GM12878 (cell line): ENCODE measurements at regions not wholly inside any gene's neighbourhood (a gene's known extent, or its start where the extent isn't known, plus 50 kb on each side); places are given as distances from the start of the nearest gene placed in this dataset.

Experiments used
- ATAC-seq: fragments of 200-7000 bp; cut with Tn5 transposase; 3 replicates; pipeline ENCODE4 v1.9.1; 2020; ENCODE audit warnings: mild to moderate bottlenecking, moderate library complexity
- BruUV-seq: library from RNA; stranded (reverse); fragments of 400-500 nt; replicated peaks from 2 replicates; lab custom pipeline; 2021; lab: Mats Ljungman, UMichigan
- CTCF ChIA-PET: fragments of 300-600 bp; sonication (Branson Sonifier 250); formaldehyde crosslinking; extraction: SDS; loops from one replicate; lab custom pipeline; 2021; ENCODE audit warnings: inconsistent platforms; lab: Yijun Ruan, JAX
- POLR2A ChIA-PET: fragments of 350-600 bp; formaldehyde crosslinking; extraction: SDS; loops from one replicate; lab custom pipeline; 2021; ENCODE audit warnings: inconsistent platforms; lab: Charles Lee
- RAD21 ChIA-PET: fragments of 300-600 bp; sonication (Branson Sonifier 250); formaldehyde crosslinking; loops from one replicate; lab custom pipeline; 2023; ENCODE audit warnings: antibody characterized with exemption; ENCODE audit not compliant: unreplicated experiment; lab: Charles Lee
- SMC1A ChIA-PET: fragments of 300-600 bp; sonication (Branson Sonifier 250); formaldehyde crosslinking; loops from one replicate; lab custom pipeline; 2023; ENCODE audit not compliant: unreplicated experiment, uncharacterized antibody; lab: Charles Lee
- DNase-seq: peaks from one replicate; pipeline ENCODE4 v3.0.0-alpha.2; 2011; ENCODE audit warnings: low read depth, low spot score
- FAIRE-seq: peaks from 3 replicates; lab custom pipeline; 2011; peaks lifted over from hg19 to GRCh38; lab: Jason Lieb, UNC
- H2AFZ ChIP-seq: 2 replicates; pipeline ENCODE4 v1.6.0; 2011; ENCODE audit warnings: low read depth, low read length, control low read depth; ENCODE audit not compliant: control insufficient read depth
- H3K27ac ChIP-seq: 2 replicates; pipeline ENCODE4 v1.5.1; 2011; ENCODE audit warnings: control low read depth; ENCODE audit not compliant: control insufficient read depth, insufficient read depth
- H3K27me3 ChIP-seq, 2 experiments: replicated peaks in 1 of 2; 2 replicates each; pipeline versions ENCODE4 v1.6.0 to v1.6.1; 2011; ENCODE audit warnings: low read length in 1 of 2; ENCODE audit not compliant: control insufficient read depth in 2 of 2, insufficient read depth in 2 of 2
- H3K36me3 ChIP-seq, 2 experiments: 2 replicates each; pipeline ENCODE4 v1.5.1; 2011; ENCODE audit warnings: low read length in 1 of 2; ENCODE audit not compliant: control insufficient read depth in 2 of 2, insufficient read depth in 2 of 2
- H3K4me1 ChIP-seq: 2 replicates; pipeline ENCODE4 v1.6.1; 2011; ENCODE audit warnings: mild to moderate bottlenecking, low read length, moderate library complexity, mixed read lengths; ENCODE audit not compliant: control insufficient read depth, insufficient read depth
- H3K4me2 ChIP-seq: 2 replicates; pipeline ENCODE4 v1.6.0; 2011; ENCODE audit warnings: control low read depth; ENCODE audit not compliant: control insufficient read depth, insufficient read depth
- H3K4me3 ChIP-seq: fragments of 200-600 bp; sonication (generic); 2 replicates; pipeline ENCODE4 v1.5.1; 2016
- H3K79me2 ChIP-seq: 2 replicates; pipeline ENCODE4 v1.6.0; 2011; ENCODE audit warnings: low read length; ENCODE audit not compliant: control insufficient read depth, insufficient read depth
- H3K9ac ChIP-seq: 2 replicates; pipeline ENCODE4 v1.8.0; 2011; ENCODE audit warnings: low read length, control low read depth, mixed read lengths; ENCODE audit not compliant: control insufficient read depth, insufficient read depth
- H3K9me3 ChIP-seq: replicated peaks from 3 replicates; pipeline ENCODE4 v1.5.1; 2011; ENCODE audit warnings: mild to moderate bottlenecking, low read length; ENCODE audit not compliant: control insufficient read depth, insufficient read depth
- H4K20me1 ChIP-seq: 2 replicates; pipeline ENCODE4 v1.6.0; 2011; ENCODE audit not compliant: control insufficient read depth, insufficient read depth
- BCL3 ChIP-seq: IDR thresholded peaks from 2 replicates; pipeline ENCODE4 v1.6.1; 2011; ENCODE audit warnings: borderline replicate concordance, low read depth, mild to moderate bottlenecking, moderate library complexity, low read length; ENCODE audit not compliant: insufficient read depth, poor library complexity, severe bottlenecking
- E4F1 ChIP-seq: fragments of 450-650 bp; IDR thresholded peaks from 2 replicates; pipeline ENCODE4 v1.6.1; 2018; ENCODE audit warnings: borderline replicate concordance, mild to moderate bottlenecking; ENCODE audit not compliant: partially characterized antibody
- HDGF ChIP-seq: fragments of 450-650 bp; IDR thresholded peaks from 2 replicates; pipeline ENCODE4 v1.6.1; 2016; ENCODE audit warnings: antibody characterized with exemption
- KDM1A ChIP-seq: fragments of 200-600 bp; sonication (generic); IDR thresholded peaks from 2 replicates; pipeline ENCODE4 v1.6.1; 2016; ENCODE audit warnings: borderline replicate concordance
- MEF2A ChIP-seq: IDR thresholded peaks from 2 replicates; pipeline ENCODE4 v1.6.1; 2011; ENCODE audit warnings: low read depth, mild to moderate bottlenecking, low read length, moderate library complexity; ENCODE audit not compliant: insufficient read depth
- NR2C2 ChIP-seq: IDR thresholded peaks from 2 replicates; pipeline ENCODE4 v1.6.1; 2011; ENCODE audit warnings: borderline replicate concordance, low read depth; ENCODE audit not compliant: control insufficient read depth, insufficient read length
- NRF1 ChIP-seq: conservative IDR thresholded peaks from 2 replicates; pipeline ENCODE4 v1.6.1; 2011; ENCODE audit warnings: mild to moderate bottlenecking, low read depth, low read length, improper control_type of control experiment
- PAX5 ChIP-seq: IDR thresholded peaks from 2 replicates; pipeline ENCODE4 v1.6.1; 2011; ENCODE audit warnings: low read depth, low read length, borderline replicate concordance
- PML ChIP-seq: IDR thresholded peaks from 2 replicates; pipeline ENCODE4 v1.6.1; 2012; ENCODE audit warnings: low read length, inconsistent platforms
- SMC3 ChIP-seq: IDR thresholded peaks from 2 replicates; pipeline ENCODE4 v1.6.1; 2011; ENCODE audit warnings: low read length, improper control_type of control experiment, borderline replicate concordance
- ZZZ3 ChIP-seq: IDR thresholded peaks from 2 replicates; pipeline ENCODE4 v1.6.1; 2011; ENCODE audit warnings: low read depth; ENCODE audit not compliant: control insufficient read depth, insufficient read length
- WGBS: methylation state at CpG from one replicate; pipeline ENCODE4 v1.1.6; 2016; ENCODE audit warnings: low lambda C conversion rate; ENCODE audit not compliant: insufficient replicate concordance, insufficient coverage; ENCODE audit errors: missing lambda C conversion rate; 5-methylcytosine and 5-hydroxymethylcytosine counted together
- in situ Hi-C: fragments of 300-500 bp; cut with MboI; formaldehyde crosslinking; loops from 9 replicates; pipeline ENCODE4 v1.14.3; 2018; ENCODE audit warnings: mixed read lengths
- intact Hi-C: fragments of 100-400 bp; cut with micrococcal nuclease; formaldehyde crosslinking; loops from one replicate; pipeline ENCODE4 v1.14.2; 2022; ENCODE audit not compliant: unreplicated experiment

DNA sequence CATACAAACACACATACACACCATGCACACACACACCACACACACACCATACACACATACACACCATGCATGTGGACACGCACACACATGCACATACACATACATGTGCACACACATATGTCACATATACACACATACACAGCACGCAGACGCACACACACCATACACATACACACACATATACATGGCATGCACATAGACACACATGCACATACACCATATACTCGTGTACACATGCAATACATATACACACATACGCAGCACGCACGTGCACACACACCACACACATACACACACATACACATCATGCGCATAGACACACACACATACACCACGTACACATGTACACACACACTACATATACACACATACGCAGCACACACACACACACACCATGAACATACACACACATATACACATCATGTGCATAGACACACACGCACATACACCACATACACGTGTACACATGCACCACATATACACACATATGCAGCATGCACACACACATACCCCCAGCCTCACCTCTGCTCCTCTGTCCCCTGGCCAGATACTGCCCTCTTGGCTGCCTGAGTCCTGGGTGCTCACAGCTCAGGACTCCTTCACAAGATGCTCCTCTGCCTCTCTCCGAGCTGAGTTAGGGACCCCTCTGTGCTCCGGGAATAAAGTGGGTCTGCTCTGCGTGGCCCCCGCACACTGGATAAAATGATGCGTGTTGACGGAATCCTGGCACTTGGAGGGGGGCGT is 70.9 kb upstream of the ARHGEF7 start:
- ATAC-seq (no peak), FAIRE-seq (no peak), DNase-seq (no peak)
- Histone ChIP-seq H4K20me1 (no peaks in the 10 kb centered on the region), H3K9me3 (no peaks in the 10 kb centered on the region), H3K4me3 (no peak overlapping the region), H3K27ac (no peak overlapping the region), H2AFZ (no peak overlapping the region), H3K27me3 (no peaks in the 10 kb centered on the region), H3K36me3 (no peaks in the 10 kb centered on the region), H3K4me1 (peaks cover 12% of the 10 kb centered on the region), H3K9ac (no peak overlapping the region), H3K4me2 (no peak overlapping the region), H3K79me2 (no peaks in the 10 kb centered on the region)
- BruUV-seq: no TSS peak
- 83% methylated on average over 19 of the region's 19 CpGs for WGBS
- ChIA-PET SMC1A (no interaction called here), CTCF (interaction anchor here (0.9 kb wide), 2 partner anchors 23 to 99 kb away, joined by 3 to 4 read pairs; no protein-coding TSS in a partner anchor), RAD21 (no interaction called here), POLR2A (interaction anchor here (1.0 kb wide), 1 partner anchor 129 kb away, joined by 4 read pairs; the partner anchor contains the start of gene ANKRD10)
- intact Hi-C loops (loop anchor here (10.0 kb wide), 1 partner anchor 569 kb away; no protein-coding TSS in a partner anchor), in situ Hi-C loops (loop anchor here (10.0 kb wide), 1 partner anchor 449 kb away; no protein-coding TSS in a partner anchor)
- TF ChIP-seq NR2C2: peak; percentile 28
- TF ChIP-seq PAX5: no peak
- no peak for TF ChIP-seq MEF2A
- no peak for TF ChIP-seq NRF1
- peak; percentile 52 for TF ChIP-seq BCL3
- no peak for TF ChIP-seq ZZZ3
- TF ChIP-seq KDM1A: no peak
- TF ChIP-seq E4F1: no peak
- TF ChIP-seq PML: no peak
- TF ChIP-seq HDGF: 0 out of 2 replicates have a peak, but pooled peaks have one; percentile 57
- no peak for TF ChIP-seq SMC3
